Panc1 (cell line): ENCODE measurements at regions not wholly inside any gene's neighbourhood (a gene's known extent, or its start where the extent isn't known, plus 50 kb on each side); places are given as distances from the start of the nearest gene placed in this dataset.

Experiments
- ATAC-seq: fragments of 200-7000 bp; cut with Tn5 transposase; 2 replicates; pipeline ENCODE4 v1.9.1; 2020; ENCODE audit warnings: mild to moderate bottlenecking, moderate library complexity
- BruUV-seq: library from RNA; stranded (reverse); fragments of 400-500 nt; replicated peaks from 2 replicates; lab custom pipeline; 2021; lab: Mats Ljungman, UMichigan
- CTCF ChIA-PET: fragments of 300-600 bp; sonication (Branson Sonifier 250); formaldehyde crosslinking; loops from one replicate; lab custom pipeline; 2022; ENCODE audit warnings: antibody characterized with exemption; lab: Charles Lee
- POLR2A ChIA-PET: fragments of 300-600 bp; sonication (Branson Sonifier 250); formaldehyde crosslinking; loops from one replicate; lab custom pipeline; 2022; ENCODE audit warnings: antibody characterized with exemption; lab: Charles Lee
- DNase-seq: peaks from one replicate; pipeline ENCODE4 v3.0.0-alpha.2; 2010; ENCODE audit warnings: low read depth, low spot score
- H3K27ac ChIP-seq: 2 replicates; pipeline ENCODE4 v1.5.1; 2011; ENCODE audit warnings: mild to moderate bottlenecking, low read length, inconsistent platforms
- H3K27me3 ChIP-seq: fragments of 200-500 bp; sonication (Bioruptor generic); 2 replicates; pipeline ENCODE4 v1.6.0; 2014; ENCODE audit warnings: low read length, inconsistent platforms; ENCODE audit not compliant: control insufficient read depth, insufficient read depth
- H3K36me3 ChIP-seq: fragments of 200-500 bp; sonication (Bioruptor generic); 2 replicates; pipeline ENCODE4 v1.5.1; 2014; ENCODE audit warnings: inconsistent platforms, mild to moderate bottlenecking, low read length, moderate library complexity; ENCODE audit not compliant: control insufficient read depth, insufficient read depth
- H3K4me1 ChIP-seq: 2 replicates; pipeline ENCODE4 v1.5.1; 2011; ENCODE audit warnings: inconsistent platforms, mild to moderate bottlenecking, low read length, moderate library complexity; ENCODE audit not compliant: control insufficient read depth, insufficient read depth
- H3K4me3 ChIP-seq, 2 experiments: 2 replicates each; pipeline ENCODE4 v1.5.1; 2011 to 2012; ENCODE audit warnings: low read depth in 2 of 2, low read length in 2 of 2, mild to moderate bottlenecking in 2 of 2, inconsistent platforms in 1 of 2, moderate library complexity in 1 of 2
- H3K9me3 ChIP-seq: fragments of 200-500 bp; sonication (Bioruptor generic); 2 replicates; pipeline ENCODE4 v1.5.1; 2014; ENCODE audit warnings: low read depth, mild to moderate bottlenecking, inconsistent platforms, low read length, moderate library complexity; ENCODE audit not compliant: control insufficient read depth, insufficient read depth
- POLR2AphosphoS5 ChIP-seq: IDR thresholded peaks from 2 replicates; pipeline ENCODE4 v1.6.1; 2012; ENCODE audit warnings: mild to moderate bottlenecking, low read depth, low read length, moderate library complexity
- SIN3A ChIP-seq: IDR thresholded peaks from 2 replicates; pipeline ENCODE4 v1.6.1; 2012; ENCODE audit warnings: low read depth, mild to moderate bottlenecking, low read length, moderate library complexity, borderline replicate concordance; ENCODE audit not compliant: insufficient read depth
- TCF7L2 ChIP-seq: IDR thresholded peaks from 2 replicates; pipeline ENCODE4 v1.6.1; 2011; ENCODE audit warnings: mild to moderate bottlenecking, low read depth, low read length, inconsistent platforms
- in situ Hi-C: cut with HindIII; loops from 2 replicates; pipeline ENCODE4 v1.10.0; 2016; ENCODE audit warnings: low sequenced_read_pairs, low pct_unique_long_range_greater_than_20kb
- intact Hi-C: fragments of 100-400 bp; cut with micrococcal nuclease; formaldehyde crosslinking; loops from one replicate; pipeline ENCODE4 v1.10.0; 2022; ENCODE audit not compliant: unreplicated experiment
- TF ChIP-seq, protein P1 (sequence below): fragments of 450-650 bp; IDR thresholded peaks from 2 replicates; pipeline ENCODE4 v1.5.1; 2017; ENCODE audit warnings: mild to moderate bottlenecking
- TF ChIP-seq, protein P2 (sequence below), 2 experiments: IDR thresholded peaks; 2 replicates each; pipeline ENCODE4 v1.6.1; 2011 to 2012; ENCODE audit warnings: low read depth in 2 of 2, control low read depth in 1 of 2, low read length in 1 of 2, mild to moderate bottlenecking in 1 of 2, moderate library complexity in 1 of 2; ENCODE audit not compliant: insufficient read depth in 1 of 2

DNA sequence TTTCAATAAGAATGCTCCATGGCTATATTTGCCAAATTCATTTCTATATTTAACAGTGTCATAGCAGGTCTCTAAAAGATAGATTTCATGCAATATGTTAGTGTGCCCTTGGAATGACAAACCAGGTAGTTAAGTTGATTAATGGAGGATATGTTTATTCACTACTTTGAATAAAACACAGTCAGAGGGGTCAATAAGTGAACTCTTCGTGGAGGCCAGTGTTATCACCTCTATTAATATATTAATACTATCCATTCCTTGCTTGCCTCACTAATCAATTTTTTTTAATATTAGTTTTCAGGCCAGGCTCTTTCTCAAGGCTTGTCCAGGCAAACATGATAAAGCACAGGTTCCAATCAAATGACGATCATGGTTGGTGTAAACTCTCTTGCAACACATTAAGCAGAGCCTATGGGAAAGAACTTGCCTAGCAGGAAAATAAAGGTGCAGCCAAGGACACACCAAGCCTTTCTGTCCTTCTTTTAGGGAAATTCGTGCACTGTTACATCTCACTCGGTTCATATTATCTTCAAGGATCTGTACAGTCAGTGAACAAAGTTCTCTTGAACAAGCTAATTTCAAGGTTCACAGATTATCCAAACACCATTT lies 144.7 kb downstream of the DCK start:
- H3K27ac ChIP-seq, result no peak overlapping the region
- H3K27me3 ChIP-seq, result no peaks in the 10 kb centered on the region
- in situ Hi-C loops (no loop called here), intact Hi-C loops (no loop called here)
- no peaks in the 10 kb centered on the region for H3K9me3 ChIP-seq
- H3K36me3 ChIP-seq, result no peaks in the 10 kb centered on the region
- BruUV-seq, result no TSS peak
- POLR2A ChIA-PET, result no interaction called here
- ATAC-seq (no peak), DNase-seq (no peak)
- CTCF ChIA-PET, result no interaction called here
- no peak overlapping the region for H3K4me3 ChIP-seq
- no peaks in the 10 kb centered on the region for H3K4me1 ChIP-seq
- TF ChIP-seq TCF7L2 (no peak), POLR2AphosphoS5 (no peak), SIN3A (no peak)
- TF ChIP-seq, protein P1, sequence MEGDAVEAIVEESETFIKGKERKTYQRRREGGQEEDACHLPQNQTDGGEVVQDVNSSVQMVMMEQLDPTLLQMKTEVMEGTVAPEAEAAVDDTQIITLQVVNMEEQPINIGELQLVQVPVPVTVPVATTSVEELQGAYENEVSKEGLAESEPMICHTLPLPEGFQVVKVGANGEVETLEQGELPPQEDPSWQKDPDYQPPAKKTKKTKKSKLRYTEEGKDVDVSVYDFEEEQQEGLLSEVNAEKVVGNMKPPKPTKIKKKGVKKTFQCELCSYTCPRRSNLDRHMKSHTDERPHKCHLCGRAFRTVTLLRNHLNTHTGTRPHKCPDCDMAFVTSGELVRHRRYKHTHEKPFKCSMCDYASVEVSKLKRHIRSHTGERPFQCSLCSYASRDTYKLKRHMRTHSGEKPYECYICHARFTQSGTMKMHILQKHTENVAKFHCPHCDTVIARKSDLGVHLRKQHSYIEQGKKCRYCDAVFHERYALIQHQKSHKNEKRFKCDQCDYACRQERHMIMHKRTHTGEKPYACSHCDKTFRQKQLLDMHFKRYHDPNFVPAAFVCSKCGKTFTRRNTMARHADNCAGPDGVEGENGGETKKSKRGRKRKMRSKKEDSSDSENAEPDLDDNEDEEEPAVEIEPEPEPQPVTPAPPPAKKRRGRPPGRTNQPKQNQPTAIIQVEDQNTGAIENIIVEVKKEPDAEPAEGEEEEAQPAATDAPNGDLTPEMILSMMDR, result no peak
- TF ChIP-seq, protein P2, sequence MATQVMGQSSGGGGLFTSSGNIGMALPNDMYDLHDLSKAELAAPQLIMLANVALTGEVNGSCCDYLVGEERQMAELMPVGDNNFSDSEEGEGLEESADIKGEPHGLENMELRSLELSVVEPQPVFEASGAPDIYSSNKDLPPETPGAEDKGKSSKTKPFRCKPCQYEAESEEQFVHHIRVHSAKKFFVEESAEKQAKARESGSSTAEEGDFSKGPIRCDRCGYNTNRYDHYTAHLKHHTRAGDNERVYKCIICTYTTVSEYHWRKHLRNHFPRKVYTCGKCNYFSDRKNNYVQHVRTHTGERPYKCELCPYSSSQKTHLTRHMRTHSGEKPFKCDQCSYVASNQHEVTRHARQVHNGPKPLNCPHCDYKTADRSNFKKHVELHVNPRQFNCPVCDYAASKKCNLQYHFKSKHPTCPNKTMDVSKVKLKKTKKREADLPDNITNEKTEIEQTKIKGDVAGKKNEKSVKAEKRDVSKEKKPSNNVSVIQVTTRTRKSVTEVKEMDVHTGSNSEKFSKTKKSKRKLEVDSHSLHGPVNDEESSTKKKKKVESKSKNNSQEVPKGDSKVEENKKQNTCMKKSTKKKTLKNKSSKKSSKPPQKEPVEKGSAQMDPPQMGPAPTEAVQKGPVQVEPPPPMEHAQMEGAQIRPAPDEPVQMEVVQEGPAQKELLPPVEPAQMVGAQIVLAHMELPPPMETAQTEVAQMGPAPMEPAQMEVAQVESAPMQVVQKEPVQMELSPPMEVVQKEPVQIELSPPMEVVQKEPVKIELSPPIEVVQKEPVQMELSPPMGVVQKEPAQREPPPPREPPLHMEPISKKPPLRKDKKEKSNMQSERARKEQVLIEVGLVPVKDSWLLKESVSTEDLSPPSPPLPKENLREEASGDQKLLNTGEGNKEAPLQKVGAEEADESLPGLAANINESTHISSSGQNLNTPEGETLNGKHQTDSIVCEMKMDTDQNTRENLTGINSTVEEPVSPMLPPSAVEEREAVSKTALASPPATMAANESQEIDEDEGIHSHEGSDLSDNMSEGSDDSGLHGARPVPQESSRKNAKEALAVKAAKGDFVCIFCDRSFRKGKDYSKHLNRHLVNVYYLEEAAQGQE (IDR thresholded peaks at IDR 0.05; ENCODE audit: insufficient read depth in 1 of 2, low read depth in 2 of 2, low read length in 1 of 2), result no peak

DNA sequence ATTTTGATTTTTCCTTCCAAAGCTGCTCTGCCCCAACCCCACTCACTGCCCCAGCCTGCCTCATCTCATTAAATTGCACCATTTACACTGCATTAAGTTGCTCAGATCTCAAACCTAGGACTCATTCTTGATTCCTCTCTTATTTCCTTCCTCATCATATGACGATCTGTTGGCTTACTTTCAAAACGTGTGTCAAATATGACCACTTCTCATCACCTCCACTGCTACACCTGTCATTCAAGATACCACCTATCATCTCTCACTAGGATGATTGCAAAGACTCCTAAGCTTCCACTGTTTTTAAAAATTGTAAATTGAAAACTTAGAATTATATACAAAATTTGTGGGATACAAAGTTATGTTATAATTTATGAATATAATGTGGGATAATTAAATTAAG lies 147.1 kb downstream of the DCK start:
- ChIA-PET CTCF (no interaction called here), POLR2A (no interaction called here)
- intact Hi-C loops, result no loop called here
- Histone ChIP-seq H3K36me3 (no peaks in the 10 kb centered on the region), H3K4me1 (no peaks in the 10 kb centered on the region), H3K27me3 (no peaks in the 10 kb centered on the region), H3K4me3 (no peak overlapping the region), H3K27ac (no peak overlapping the region), H3K9me3 (no peaks in the 10 kb centered on the region)
- in situ Hi-C loops, result no loop called here
- ATAC-seq, result no peak
- TF ChIP-seq, protein P2 (IDR thresholded peaks at IDR 0.05; ENCODE audit: insufficient read depth in 1 of 2, low read depth in 2 of 2, low read length in 1 of 2), result no peak
- TF ChIP-seq POLR2AphosphoS5 (no peak), SIN3A (no peak)
- no peak for DNase-seq
- BruUV-seq, result no TSS peak
